ENCODE measurements at regions not wholly inside any gene's neighbourhood (a gene's known extent, or its start where the extent isn't known, plus 50 kb on each side); places are given as distances from the start of the nearest gene placed in this dataset.
"Not testable (repeated sequence)": the region's sequence is repeated elsewhere in the genome, so short reads cannot be mapped to it uniquely, and the experiment has no call there.

DNA sequence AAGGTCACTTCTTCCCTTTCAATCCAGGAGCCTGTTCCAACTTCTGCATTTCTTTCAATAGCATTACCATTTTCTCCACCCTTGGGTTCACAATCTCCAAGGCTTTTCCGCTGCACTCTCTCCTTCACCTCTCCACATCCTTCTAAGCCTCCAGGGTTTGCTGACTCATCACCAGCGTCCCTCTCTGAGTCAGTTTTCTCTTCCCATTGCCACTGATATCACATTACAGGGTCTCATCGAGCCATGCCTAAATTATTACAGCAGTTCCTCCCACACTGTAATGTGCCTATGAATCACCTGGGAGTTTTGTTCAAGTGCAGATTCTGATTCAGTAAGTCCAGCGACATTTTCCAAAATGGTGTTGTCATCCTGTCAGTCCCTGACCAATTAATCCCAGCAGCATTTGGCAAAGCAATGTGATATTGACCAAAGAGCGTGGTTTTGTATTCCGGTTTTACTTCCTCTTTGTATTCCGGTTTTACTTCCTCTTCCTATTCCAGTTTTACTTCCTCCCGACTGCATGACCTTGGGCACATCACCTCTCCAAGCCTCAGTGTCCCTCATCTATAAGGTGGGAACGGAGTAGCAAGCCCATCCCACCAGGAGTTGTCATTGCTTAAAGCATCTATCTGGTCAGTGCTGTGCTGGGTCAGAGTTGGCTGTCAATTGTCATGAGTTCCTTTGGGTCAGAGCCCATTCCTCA lies 208.3 kb upstream of the NBPF12 start:
- H3K9me3 ChIP-seq; DNase-seq; H3K27me3 ChIP-seq; H3K36me3 ChIP-seq; intact Hi-C loops (cut with DNase I); H3K4me3 ChIP-seq; H3K4me1 ChIP-seq; ATAC-seq; H3K27ac ChIP-seq: not testable (repeated sequence)
- 48 to 67% (median 57%) methylated on average over 5 of the region's 9 CpGs for WGBS, 4 donors

DNA sequence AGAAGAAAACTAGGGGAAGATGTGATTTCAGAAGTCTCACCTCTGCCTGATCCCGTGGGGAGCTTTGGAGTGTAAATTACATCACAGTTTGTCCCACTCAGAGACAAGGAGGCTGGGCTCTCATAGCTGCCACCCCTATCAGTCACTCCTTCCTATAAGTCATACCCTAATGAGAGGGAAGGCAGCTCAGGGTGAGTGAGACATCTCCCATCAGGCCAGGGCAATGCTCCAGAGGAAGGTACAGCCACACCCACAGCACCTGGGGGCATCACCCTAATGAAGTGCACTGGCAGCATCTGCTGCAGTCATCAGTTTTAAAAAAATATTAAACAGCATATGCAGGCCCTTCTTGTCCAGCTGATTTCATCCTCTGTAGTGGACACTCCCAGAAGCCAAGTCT lies 223.1 kb upstream of the NBPF12 start:
- H3K4me1 ChIP-seq; intact Hi-C loops (cut with DNase I); H3K36me3 ChIP-seq; ATAC-seq; H3K9me3 ChIP-seq; H3K4me3 ChIP-seq; H3K27ac ChIP-seq; H3K27me3 ChIP-seq; DNase-seq: not testable (repeated sequence)
- WGBS, 4 donors = no CpG with 5 or more reads among the region's 1 CpG

DNA sequence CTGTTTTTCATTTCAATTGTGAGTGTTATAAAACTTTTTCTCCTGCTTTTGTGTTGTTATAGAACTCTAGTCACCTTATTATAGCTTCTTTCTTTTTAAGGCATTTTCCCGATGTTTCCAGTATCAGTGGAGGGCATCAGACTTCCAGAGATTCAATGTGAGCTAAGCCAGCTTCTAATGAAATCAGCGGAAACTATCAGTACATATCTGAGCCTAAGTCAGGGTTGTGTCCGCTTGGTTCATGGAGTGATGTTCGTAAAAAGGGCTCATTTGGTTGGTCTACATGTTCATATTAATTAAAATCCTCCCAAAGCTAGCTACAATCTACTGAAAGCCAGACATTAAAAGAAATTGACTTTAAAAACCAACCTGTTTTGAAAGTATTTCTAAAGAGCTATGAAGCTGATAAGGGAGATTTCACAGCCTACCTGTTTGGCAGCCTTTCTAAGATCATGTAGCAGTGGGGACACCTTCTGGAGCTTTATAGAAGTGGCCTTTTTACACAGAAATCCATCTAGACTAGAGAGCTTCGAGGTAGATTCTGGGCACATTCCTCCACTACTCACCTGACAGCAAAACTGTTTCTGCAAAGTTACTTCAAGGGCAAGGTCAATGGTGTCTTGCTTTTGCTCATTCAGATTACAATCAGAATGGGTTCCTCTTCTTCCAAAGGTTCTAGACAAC lies 227.1 kb upstream of the NBPF12 start:
- peak in 1 of 4 donors; percentile 63 for ATAC-seq
- TF ChIP-seq, protein P1, sequence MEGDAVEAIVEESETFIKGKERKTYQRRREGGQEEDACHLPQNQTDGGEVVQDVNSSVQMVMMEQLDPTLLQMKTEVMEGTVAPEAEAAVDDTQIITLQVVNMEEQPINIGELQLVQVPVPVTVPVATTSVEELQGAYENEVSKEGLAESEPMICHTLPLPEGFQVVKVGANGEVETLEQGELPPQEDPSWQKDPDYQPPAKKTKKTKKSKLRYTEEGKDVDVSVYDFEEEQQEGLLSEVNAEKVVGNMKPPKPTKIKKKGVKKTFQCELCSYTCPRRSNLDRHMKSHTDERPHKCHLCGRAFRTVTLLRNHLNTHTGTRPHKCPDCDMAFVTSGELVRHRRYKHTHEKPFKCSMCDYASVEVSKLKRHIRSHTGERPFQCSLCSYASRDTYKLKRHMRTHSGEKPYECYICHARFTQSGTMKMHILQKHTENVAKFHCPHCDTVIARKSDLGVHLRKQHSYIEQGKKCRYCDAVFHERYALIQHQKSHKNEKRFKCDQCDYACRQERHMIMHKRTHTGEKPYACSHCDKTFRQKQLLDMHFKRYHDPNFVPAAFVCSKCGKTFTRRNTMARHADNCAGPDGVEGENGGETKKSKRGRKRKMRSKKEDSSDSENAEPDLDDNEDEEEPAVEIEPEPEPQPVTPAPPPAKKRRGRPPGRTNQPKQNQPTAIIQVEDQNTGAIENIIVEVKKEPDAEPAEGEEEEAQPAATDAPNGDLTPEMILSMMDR (IDR thresholded peaks at IDR 0.05) = peak in 7 of 12 donors; percentile 14 to 35 (median 23)
- intact Hi-C loops (cut with DNase I) = not testable (repeated sequence)

DNA sequence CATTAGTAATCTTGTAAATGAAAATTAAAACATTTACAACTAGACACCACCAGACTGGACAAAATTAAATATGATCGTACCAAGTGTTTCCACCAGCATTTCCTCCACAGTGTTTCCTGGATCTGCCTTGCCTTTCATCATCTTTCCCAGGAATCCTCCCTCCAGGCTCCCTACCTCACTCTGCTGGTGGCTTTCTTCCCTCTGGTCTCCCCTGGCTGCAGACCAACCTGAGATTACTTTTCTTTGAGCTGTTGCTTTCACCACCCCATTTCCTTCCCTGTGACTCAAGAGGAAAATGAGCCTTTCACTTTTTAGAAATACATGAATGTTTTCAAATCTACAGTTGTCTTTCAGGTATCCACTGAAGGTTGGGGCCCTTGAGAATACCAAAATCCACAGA lies 228.8 kb upstream of the NBPF12 start:
- ATAC-seq; H3K27ac ChIP-seq; H3K4me3 ChIP-seq; H3K27me3 ChIP-seq; DNase-seq; H3K4me1 ChIP-seq; H3K36me3 ChIP-seq; intact Hi-C loops (cut with DNase I): not testable (repeated sequence)
- WGBS, 4 donors = 53 to 71% (median 67%) methylated on average over 1 of the region's 1 CpG
- H3K9me3 ChIP-seq = peaks cover 0 to 12% (median 0%) of the 10 kb centered on the region in 12 donors

More for the DNA sequence above, 227.1 kb upstream of the NBPF12 start:
- H3K4me1 ChIP-seq, H3K9me3 ChIP-seq, H3K4me3 ChIP-seq, DNase-seq, H3K27ac ChIP-seq, H3K27me3 ChIP-seq, H3K36me3 ChIP-seq: not testable (repeated sequence)
- 69 to 79% (median 72%) methylated on average over 4 of the region's 5 CpGs for WGBS, 4 donors

DNA sequence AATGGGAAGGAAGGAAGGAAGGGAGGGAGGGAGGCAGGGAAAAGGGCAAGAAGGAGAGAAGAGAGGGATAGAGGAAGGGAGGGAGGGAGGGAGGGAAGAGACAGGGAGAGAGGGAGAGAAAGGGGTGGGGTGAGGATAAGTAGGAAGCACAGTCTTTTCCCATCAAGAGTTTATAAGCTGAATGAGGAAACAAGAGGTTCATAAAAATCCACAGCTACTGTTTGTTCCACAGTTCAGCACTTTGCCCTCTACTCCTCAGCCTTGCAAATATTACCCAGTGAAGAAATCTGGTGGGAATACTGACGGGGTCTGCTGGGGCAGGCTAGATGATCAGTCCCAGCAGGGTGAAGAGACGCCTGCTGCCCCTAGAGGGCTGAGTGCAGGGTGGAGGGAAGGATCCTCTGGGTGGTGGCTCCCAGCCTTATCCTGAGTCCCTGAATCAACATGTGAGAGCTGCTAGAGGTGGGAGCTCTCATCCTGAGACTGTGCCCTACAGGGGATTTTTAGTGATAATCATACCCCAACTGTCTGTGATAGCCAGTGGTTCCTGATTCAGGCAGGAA lies 233.9 kb upstream of the NBPF12 start:
- intact Hi-C loops (cut with DNase I); H3K4me1 ChIP-seq; DNase-seq; H3K27me3 ChIP-seq; H3K36me3 ChIP-seq; H3K27ac ChIP-seq; H3K4me3 ChIP-seq: not testable (repeated sequence)
- H3K9me3 ChIP-seq = peaks cover 0 to 12% (median 0%) of the 10 kb centered on the region in 12 donors
- peak in 1 of 4 donors; percentile 20 for ATAC-seq
- WGBS, 4 donors = 64 to 75% (median 73%) methylated on average over 1 to 2 of the region's 2 CpGs

DNA sequence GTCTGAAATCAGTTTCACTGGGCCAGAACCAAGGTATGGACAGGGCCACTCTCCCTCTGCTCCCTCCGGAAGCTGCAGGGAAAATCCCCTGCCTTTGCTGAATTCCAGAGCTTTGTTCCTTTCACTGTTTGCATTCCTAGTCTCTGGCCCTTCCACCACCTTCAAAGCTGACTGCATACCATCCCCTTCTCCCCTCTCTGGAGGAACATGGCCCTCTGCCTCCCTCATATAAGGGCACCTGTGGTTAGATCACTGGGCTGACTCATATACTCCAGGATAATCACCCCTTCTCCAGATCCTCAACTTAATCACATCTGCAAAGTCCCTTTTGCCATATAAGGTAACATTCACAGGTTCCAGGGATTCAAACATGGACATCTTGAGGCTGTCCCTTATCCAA lies 236.8 kb upstream of the NBPF12 start:
- H3K4me1 ChIP-seq; H3K27ac ChIP-seq; intact Hi-C loops (cut with DNase I); H3K27me3 ChIP-seq; ATAC-seq; H3K4me3 ChIP-seq; H3K9me3 ChIP-seq; DNase-seq; H3K36me3 ChIP-seq: not testable (repeated sequence)
- no CpG with 5 or more reads among the region's 1 CpG for WGBS, 4 donors

DNA sequence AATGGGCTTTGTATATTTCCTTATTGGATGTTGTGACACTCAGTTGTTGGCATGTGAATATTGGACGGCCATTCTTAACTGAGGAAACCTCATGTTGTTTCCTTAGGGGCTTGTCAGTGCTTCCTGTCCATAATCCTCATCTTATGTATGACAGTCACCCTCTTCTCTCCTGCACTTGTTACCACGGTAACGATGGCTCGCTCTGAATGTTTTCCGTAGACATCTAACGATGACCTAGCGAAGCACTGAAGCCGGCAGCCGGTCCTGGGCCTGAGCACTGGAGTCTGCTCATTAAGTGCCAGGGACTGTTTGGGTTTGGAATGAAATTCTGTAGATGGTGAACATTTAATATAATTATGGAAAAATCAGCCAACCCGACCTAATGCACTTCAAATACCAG lies 242.7 kb upstream of the NBPF12 start:
- intact Hi-C loops (cut with DNase I); DNase-seq; H3K36me3 ChIP-seq; H3K4me1 ChIP-seq; H3K27ac ChIP-seq; H3K4me3 ChIP-seq; ATAC-seq; H3K9me3 ChIP-seq; H3K27me3 ChIP-seq: not testable (repeated sequence)
- WGBS, 4 donors = 27 to 84% (median 58%) methylated on average over 1 to 7 of the region's 10 CpGs

DNA sequence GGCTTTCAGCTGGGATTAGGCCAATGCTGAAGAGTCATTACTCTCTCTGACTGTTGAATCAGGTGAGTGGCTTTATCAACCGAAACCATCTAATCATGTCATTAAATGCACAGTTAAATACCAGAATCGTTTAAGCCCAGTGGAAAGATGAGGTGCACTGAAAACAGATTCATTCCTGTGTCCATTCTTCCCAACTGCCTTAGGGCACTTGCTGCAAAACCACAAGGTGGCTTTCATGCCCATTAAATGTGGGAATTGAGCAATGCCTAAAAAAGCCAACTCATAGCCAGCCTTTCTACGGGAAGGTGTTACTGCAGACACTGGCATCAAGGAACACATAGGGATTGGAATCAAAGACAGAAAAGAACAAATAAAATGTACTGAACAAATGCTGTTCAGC lies 246.3 kb upstream of the NBPF12 start:
- H3K27ac ChIP-seq; ATAC-seq; H3K4me1 ChIP-seq; intact Hi-C loops (cut with DNase I); H3K36me3 ChIP-seq; H3K9me3 ChIP-seq; DNase-seq; H3K27me3 ChIP-seq; H3K4me3 ChIP-seq: not testable (repeated sequence)
- WGBS, 4 donors = 56 to 68% methylated on average over 1 to 3 of the region's 3 CpGs; no CpG with 5 or more reads in 2 of the 4 donors

DNA sequence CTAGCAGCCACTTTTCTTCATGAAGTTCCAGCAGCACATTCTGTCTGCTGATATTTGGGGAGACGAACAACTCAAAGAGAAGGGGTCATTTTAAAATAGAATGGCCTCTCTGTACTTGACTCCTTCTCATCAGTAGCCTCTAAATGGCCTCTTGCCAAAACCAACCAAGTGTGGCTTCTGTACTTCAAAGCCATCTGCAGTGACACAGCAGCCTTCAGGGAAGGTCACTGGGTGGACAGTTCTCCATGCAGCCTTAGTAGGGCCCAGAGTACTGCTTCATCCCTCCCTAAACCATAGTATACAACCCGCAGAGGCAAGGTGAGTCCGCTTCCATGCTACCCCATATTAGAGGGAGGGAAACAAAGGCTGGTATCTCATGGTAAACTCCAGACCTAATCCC lies 249.2 kb upstream of the NBPF12 start:
- DNase-seq; intact Hi-C loops (cut with DNase I); H3K36me3 ChIP-seq; H3K27ac ChIP-seq; H3K4me1 ChIP-seq; H3K9me3 ChIP-seq; H3K4me3 ChIP-seq; H3K27me3 ChIP-seq: not testable (repeated sequence)
- WGBS, 4 donors = 32 to 33% (median 32%) methylated on average over 1 of the region's 3 CpGs; no CpG with 5 or more reads in 1 of the 4 donors
- peak in 2 of 4 donors; percentile 60 to 72 for ATAC-seq

DNA sequence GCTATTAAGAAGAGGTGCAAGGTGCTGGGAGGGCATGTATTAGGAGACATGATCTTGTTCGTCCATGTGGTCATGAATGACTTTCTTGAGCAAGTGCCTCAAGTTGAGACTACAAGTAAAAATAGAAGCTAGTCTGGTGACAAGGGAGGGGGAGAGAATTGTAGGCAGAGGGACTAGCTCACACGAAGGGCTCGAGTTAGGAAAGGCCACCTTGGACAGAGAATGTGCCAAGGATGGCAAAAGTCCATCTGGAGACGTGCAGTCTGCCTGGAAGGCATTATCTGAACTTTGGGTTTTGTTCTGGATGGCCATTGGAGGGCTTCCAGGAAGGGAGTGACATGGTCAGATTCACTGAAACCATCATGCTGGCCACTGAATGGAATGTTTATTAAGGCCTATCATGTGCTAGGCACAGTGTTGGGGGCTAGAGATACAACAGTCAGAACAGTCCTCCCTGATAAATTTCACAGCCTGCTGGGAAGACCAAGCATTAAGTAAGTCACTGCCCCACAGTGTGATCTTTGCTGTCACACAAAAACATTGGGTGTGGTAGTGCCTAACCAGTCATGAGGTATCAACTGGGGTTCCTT lies 251.3 kb upstream of the NBPF12 start:
- 28 to 37% (median 29%) methylated on average over 4 of the region's 4 CpGs for WGBS, 4 donors
- H3K9me3 ChIP-seq; H3K36me3 ChIP-seq; H3K4me1 ChIP-seq; H3K4me3 ChIP-seq; H3K27me3 ChIP-seq; intact Hi-C loops (cut with DNase I): not testable (repeated sequence)
- ATAC-seq (peak; percentile 63 to 94 (median 91)), DNase-seq (peak in 3 of 5 donors; percentile 8 to 27 (median 16))
- H3K27ac ChIP-seq = peak overlapping the region in 1 of 12 donors; percentile 63
